HG02642 (cell line): ENCODE measurements at regions not wholly inside any gene's neighbourhood (a gene's known extent, or its start where the extent isn't known, plus 50 kb on each side); places are given as distances from the start of the nearest gene placed in this dataset.

ENCODE experiments used
- ATAC-seq: cut with Tn5 transposase; IDR thresholded peaks from one replicate; pipeline ENCODE4 v1.9.1; 2021; ENCODE audit warnings: mild to moderate bottlenecking; ENCODE audit not compliant: unreplicated experiment, poor library complexity

DNA sequence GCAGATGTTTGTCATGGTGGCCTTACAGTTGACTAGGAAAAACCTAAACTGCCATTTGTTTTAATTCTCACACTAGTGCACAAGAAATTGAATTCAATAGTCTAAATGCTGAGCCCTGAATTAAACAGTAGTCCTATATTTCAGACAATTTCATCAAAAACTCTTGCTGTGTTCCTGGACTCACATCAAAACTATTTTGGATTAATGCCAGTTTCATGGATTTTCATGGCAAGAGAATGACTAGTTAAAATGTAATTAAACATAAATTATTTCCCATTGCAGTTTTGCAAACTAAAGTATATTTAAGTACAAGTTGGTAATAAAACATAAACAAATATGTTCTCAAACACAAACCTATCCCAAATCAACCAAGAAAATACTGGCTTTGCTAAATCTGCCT is 468.0 kb upstream of the PRICKLE1 start:
- ATAC-seq, result no peak

GRCh38 chr12:43054085-43054484 is 464.5 kb upstream of the PRICKLE1 start:
- no peak for ATAC-seq

- no peak for ATAC-seq
Observed at GRCh38 chr12:43052441-43052840, 462.9 kb upstream of the PRICKLE1 start.

DNA sequence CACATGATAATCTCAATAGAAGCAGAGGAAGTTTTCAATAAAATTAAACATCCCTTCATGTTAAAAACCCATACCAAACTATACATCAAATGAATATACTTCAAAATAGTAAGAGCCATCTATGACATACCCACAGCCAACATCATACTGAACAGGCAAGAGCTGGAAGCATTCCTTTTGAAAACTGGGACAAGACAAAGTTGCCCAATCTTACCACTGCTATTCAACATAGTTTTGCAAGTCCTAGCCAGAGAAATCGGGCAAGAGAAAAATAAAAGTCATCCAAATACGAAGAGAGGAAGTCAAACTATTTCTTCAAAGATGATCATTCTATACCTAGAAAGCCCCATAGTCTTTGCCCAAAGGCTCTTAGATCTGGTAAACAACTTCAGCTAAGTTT is 454.7 kb upstream of the PRICKLE1 start:
- ATAC-seq, result no peak

GRCh38 chr12:43038991-43039390 is 449.4 kb upstream of the PRICKLE1 start:
- no peak for ATAC-seq

DNA sequence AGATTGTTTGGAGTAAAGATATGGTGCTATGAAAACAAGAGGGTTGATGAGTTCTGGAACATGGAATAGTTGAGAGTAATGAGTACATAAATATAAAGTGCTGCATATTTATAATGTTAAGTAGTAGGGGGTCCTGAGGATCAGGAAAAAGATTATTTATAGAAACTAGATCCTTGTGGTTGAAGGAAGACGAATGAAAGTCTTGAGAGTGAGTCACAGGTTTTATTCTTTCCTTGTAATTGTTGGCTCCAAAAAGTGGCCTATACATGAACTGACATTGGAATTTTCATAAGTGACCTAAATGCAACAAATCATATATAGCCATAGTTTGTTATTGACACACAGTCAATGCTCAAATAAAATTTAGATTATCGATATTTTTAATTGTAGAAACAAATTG is 440.4 kb upstream of the PRICKLE1 start:
- no peak for ATAC-seq

GRCh38 chr12:43028826-43029225 is 439.3 kb upstream of the PRICKLE1 start:
- no peak for ATAC-seq

DNA sequence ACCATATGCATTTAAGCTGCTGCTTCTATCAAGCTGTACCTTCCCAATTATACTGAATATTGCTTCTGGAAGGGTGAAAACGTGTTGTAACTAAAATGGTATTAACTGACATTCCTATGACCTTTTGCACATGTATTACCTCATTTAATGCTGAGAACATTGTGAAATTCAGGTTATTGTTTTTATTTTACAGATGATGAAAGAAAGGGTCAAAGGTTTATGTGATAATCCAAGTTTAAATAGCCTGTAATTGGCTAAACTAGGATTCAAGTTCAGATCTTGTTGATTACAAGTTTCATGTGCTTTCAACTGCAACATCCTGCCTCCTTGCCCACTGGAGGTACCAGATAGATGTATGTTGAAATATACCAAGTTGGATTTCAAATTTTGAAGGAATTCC is 433.3 kb upstream of the PRICKLE1 start:
- no peak for ATAC-seq

- ATAC-seq, result no peak
Observed at GRCh38 chr12:43015090-43015737, 425.7 kb upstream of the PRICKLE1 start.

DNA sequence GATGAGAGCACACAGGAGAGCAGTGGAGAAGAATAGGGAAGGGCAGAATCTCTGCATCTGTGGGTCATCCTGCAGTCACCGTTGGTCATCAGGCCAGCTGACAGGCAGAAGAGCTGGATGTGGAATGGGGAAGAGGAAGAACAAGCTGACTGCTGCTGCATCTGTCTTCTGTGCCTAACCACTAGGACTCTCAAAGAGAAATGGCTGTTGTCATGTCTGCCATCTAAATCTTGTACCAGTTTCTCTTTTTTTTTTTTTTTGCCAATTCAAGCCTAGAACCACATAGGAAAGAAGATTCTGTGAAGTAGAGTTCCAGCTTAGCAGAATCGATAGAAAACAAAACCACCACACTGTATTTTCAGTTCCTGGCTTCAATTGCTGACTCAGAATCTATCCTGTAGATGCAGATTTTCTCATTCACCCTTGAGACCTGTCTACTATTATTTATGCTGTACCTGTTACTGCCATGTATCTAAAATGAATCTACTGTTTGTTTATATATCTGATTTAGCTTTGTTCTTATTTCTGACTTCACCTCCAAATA is 421.9 kb upstream of the PRICKLE1 start:
- ATAC-seq, result peak; percentile 90

GRCh38 chr12:43009846-43010240 is 420.3 kb upstream of the PRICKLE1 start:
- ATAC-seq, result no peak

- ATAC-seq, result no peak
Observed at GRCh38 chr12:43008953-43009845, 419.7 kb upstream of the PRICKLE1 start.

DNA sequence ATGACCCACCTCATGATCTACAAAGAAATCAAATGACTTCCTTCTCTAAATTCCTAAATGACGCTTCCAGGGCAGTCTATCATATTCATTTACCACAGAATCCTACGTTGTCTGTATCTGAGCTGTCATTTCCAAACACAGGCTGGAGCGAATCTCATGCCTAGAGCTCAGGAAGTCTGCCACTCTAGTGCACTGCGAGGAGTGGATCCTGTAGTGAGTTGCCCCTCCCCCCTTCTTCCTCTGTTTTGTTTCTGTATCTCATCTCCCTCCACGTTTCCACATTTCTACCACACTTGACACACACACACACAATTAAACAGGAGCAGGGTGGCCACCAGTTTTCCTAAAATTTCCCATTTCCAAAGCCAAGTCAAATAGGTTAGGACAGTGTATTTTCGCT is 415.4 kb upstream of the PRICKLE1 start:
- ATAC-seq, result no peak

DNA sequence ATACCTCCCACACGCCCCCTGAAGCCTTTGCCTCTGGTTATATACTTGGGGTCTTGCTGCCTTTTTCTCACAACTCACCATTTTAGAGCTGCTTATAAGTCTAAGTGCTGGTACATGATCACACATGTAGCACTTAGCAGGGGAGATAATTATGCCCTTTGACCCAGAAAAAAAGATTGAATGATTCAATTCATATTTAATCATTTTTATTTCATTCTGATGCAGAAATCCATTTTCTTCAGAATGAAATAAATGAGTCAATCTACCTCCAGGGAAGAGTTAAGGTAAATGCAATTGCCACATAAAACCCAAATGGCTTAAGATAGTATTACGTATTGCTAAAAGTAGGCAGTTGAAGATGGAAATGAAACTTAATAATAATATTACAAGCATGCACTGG is 414.6 kb upstream of the PRICKLE1 start:
- ATAC-seq, result no peak

DNA sequence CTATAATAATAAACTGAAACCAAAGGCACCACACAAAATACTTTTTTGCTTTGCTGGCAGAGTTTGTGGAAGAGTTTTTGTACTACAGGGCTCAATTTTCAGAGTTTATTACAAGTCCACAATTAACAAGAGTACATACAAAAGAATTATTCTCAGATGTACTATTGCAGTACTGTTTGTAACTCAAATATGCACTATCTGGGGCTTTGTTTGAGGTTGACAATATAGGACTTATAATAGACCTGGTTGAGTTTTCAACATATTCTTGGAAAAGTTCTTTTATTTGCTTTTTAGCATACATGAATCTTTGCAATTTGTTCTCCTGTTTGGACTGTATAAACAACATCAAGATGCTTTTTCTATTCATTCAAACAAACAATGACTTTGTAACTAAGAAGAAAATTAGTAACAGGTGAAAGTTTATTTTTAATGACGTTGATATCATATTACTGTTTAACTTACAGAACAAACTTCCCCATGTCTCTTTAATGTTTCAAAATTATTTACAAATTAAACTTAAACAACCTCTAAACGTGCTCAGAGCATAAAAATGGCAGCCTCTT is 407.4 kb upstream of the PRICKLE1 start:
- ATAC-seq, result no peak

DNA sequence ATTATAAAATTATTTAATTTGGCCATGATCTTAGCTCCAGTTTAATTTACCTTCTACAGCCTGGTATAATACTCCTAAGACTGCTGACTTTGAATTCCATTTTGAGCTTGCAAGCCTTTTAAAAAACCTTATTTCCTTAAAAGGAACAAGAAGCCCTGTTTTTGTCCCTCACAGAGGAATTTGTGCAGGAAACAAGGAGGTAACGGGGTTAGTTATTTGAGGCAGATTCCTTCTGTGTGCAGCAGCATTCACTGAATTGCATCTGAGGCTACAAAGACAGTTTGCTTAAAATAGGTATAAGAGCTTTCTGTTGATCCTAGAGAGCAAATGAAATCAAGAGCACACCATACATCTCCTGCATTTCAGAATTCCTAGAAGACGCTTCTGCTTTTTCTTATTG is 403.3 kb upstream of the PRICKLE1 start:
- ATAC-seq, result no peak

DNA sequence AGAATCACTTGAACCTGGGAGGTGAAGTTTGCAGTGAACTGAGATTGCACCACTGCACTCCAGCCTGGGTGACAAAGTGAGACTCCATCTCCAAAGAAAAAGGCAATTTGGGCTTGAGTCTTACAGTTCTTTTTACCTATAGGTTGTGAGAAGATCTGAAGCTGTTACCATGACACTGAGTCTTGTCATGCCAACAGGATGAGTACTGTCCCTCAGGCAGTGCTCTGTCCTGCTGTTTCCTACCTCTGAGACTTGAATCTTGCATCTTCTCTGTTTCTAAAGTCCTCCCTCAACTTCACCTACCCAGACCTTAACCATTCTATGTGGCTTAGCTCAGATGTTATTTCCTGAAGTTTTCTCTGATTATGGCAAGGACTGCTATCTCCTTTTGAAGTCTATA is 400.8 kb upstream of the PRICKLE1 start:
- no peak for ATAC-seq

- ATAC-seq, result no peak
Observed at GRCh38 chr12:42987216-42987650, 397.7 kb upstream of the PRICKLE1 start.

- no peak for ATAC-seq
Observed at GRCh38 chr12:42985506-42985905, 396.0 kb upstream of the PRICKLE1 start.

- ATAC-seq, result no peak
Observed at GRCh38 chr12:42982828-42983227, 393.3 kb upstream of the PRICKLE1 start.

DNA sequence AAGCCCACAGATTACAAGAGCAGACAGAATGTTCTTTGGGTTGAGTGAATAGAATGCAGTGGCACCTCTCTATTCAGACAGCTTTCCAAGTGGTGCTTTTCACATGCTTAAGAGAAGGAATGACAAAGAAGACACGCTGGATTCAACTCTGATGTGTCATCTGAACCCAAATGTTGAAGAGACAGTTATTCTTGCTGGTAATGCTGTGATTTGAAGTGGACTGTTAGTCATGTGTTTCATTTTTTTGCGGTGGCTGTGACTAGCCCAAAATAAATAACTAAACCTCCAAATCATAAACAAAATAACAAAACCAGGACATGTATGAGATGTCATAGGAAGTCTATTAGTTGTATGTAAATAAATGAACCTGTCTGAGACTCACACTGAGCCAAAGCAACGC is 391.8 kb upstream of the PRICKLE1 start:
- ATAC-seq, result no peak
